ENCODE measurements at regions not wholly inside any gene's neighbourhood (a gene's known extent, or its start where the extent isn't known, plus 50 kb on each side); places are given as distances from the start of the nearest gene placed in this dataset.

DNA sequence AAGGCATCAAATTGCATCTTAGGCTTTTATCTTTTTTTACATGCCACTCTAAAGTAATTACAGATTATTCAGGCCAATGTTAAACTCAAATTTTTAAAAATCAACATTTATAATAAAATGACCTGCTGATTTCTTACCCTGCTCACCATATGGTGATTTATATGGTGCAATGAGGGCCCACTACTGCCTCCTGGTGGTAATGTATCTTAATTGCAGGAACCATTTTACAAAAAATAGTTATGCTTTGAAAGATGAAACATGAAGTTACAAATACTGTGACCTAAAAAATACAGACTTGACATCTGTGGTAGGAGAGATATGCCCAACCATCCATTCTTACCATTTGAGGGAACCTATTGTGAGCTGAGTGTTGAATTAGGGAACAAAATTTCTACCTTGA is 292.6 kb upstream of the TAS2R1 start:
- BruUV-seq (replicated peaks): no TSS peak
- FAIRE-seq: no peak
- Histone ChIP-seq H3K9me3 (ENCODE audit: low read length) (peaks cover 7% of the 10 kb centered on the region; the same call in 1 of the 2 replicates), H3K4me1 (ENCODE audit: insufficient read depth, low read length) (no peaks in the 10 kb centered on the region), H4K20me1 (ENCODE audit: insufficient read depth, low read length) (no peaks in the 10 kb centered on the region), H3K27ac (ENCODE audit: extremely low read length, insufficient read depth, low read length) (no peak overlapping the region), H2AFZ (ENCODE audit: low read length) (no peak overlapping the region), H3K4me3 (replicated peaks in 1 of 3; ENCODE audit: insufficient read depth in 1 of 3, low read depth in 2 of 3, low read length in 3 of 3) (no peak overlapping the region), H3K4me2 (ENCODE audit: low read depth, low read length) (no peak overlapping the region), H3K79me2 (ENCODE audit: insufficient read depth, low read length) (no peaks in the 10 kb centered on the region), H3K36me3 (replicated peaks in 1 of 2; ENCODE audit: control insufficient read depth in 1 of 2, insufficient read depth in 2 of 2, low read length in 2 of 2) (no peaks in the 10 kb centered on the region), H3K27me3 (ENCODE audit: control insufficient read depth in 1 of 2, insufficient read depth in 2 of 2, low read length in 2 of 2) (no peaks in the 10 kb centered on the region), H3K9ac (ENCODE audit: insufficient read depth, low read depth, low read length) (no peak overlapping the region)
- in situ Hi-C loops (cut with HindIII; ENCODE audit: extremely low pct_ligation_motif_present, low pct_unique_long_range_greater_than_20kb): no loop called here
- POLR2A ChIA-PET: no interaction called here
- intact Hi-C loops (cut with micrococcal nuclease; ENCODE audit: unreplicated experiment): no loop called here
- no peak for DNase-seq (ENCODE audit: low spot score)
- CTCF ChIA-PET (ENCODE audit: low intra/inter-chr PET ratio, low total read pairs): no interaction called here
- no peak for ATAC-seq
- no peak for TF ChIP-seq ZNF572 (CRISPR knock-in tag; IDR thresholded peaks at IDR 0.05)
- TF ChIP-seq KDM5B (CRISPR knock-in tag; IDR thresholded peaks at IDR 0.05; ENCODE audit: borderline replicate concordance): no peak
- no peak for TF ChIP-seq ZNF557 (CRISPR knock-in tag; IDR thresholded peaks at IDR 0.05)
- no peak for TF ChIP-seq SRSF9 (IDR thresholded peaks at IDR 0.05; ENCODE audit: borderline replicate concordance, insufficient read depth, low read depth, low read length, poor library complexity, severe bottlenecking)
- no peak for TF ChIP-seq BRCA1 (CRISPR knock-in tag; IDR thresholded peaks at IDR 0.05)
- no peak for TF ChIP-seq ZNF850 (CRISPR knock-in tag; conservative IDR thresholded peaks at IDR 0.05)
- TF ChIP-seq, protein P1, sequence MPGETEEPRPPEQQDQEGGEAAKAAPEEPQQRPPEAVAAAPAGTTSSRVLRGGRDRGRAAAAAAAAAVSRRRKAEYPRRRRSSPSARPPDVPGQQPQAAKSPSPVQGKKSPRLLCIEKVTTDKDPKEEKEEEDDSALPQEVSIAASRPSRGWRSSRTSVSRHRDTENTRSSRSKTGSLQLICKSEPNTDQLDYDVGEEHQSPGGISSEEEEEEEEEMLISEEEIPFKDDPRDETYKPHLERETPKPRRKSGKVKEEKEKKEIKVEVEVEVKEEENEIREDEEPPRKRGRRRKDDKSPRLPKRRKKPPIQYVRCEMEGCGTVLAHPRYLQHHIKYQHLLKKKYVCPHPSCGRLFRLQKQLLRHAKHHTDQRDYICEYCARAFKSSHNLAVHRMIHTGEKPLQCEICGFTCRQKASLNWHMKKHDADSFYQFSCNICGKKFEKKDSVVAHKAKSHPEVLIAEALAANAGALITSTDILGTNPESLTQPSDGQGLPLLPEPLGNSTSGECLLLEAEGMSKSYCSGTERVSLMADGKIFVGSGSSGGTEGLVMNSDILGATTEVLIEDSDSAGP (CRISPR knock-in tag; IDR thresholded peaks at IDR 0.05; ENCODE audit: borderline replicate concordance): no peak
- TF ChIP-seq ZNF589 (CRISPR knock-in tag; conservative IDR thresholded peaks at IDR 0.05): no peak
- no peak for TF ChIP-seq ZNF607 (CRISPR knock-in tag; IDR thresholded peaks at IDR 0.05; ENCODE audit: borderline replicate concordance)
- no peak for TF ChIP-seq SOX6 (IDR thresholded peaks at IDR 0.05)
- no peak for TF ChIP-seq SOX6 (CRISPR knock-in tag; IDR thresholded peaks at IDR 0.05)
- TF ChIP-seq, protein P2, sequence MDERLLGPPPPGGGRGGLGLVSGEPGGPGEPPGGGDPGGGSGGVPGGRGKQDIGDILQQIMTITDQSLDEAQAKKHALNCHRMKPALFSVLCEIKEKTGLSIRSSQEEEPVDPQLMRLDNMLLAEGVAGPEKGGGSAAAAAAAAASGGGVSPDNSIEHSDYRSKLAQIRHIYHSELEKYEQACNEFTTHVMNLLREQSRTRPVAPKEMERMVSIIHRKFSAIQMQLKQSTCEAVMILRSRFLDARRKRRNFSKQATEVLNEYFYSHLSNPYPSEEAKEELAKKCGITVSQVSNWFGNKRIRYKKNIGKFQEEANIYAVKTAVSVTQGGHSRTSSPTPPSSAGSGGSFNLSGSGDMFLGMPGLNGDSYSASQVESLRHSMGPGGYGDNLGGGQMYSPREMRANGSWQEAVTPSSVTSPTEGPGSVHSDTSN (CRISPR knock-in tag; IDR thresholded peaks at IDR 0.05): no peak
- TF ChIP-seq ZSCAN9 (CRISPR knock-in tag; IDR thresholded peaks at IDR 0.05; ENCODE audit: borderline replicate concordance): no peak
- TF ChIP-seq, protein P3, sequence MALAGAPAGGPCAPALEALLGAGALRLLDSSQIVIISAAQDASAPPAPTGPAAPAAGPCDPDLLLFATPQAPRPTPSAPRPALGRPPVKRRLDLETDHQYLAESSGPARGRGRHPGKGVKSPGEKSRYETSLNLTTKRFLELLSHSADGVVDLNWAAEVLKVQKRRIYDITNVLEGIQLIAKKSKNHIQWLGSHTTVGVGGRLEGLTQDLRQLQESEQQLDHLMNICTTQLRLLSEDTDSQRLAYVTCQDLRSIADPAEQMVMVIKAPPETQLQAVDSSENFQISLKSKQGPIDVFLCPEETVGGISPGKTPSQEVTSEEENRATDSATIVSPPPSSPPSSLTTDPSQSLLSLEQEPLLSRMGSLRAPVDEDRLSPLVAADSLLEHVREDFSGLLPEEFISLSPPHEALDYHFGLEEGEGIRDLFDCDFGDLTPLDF (CRISPR knock-in tag; IDR thresholded peaks at IDR 0.05): no peak
- TF ChIP-seq, protein P4, sequence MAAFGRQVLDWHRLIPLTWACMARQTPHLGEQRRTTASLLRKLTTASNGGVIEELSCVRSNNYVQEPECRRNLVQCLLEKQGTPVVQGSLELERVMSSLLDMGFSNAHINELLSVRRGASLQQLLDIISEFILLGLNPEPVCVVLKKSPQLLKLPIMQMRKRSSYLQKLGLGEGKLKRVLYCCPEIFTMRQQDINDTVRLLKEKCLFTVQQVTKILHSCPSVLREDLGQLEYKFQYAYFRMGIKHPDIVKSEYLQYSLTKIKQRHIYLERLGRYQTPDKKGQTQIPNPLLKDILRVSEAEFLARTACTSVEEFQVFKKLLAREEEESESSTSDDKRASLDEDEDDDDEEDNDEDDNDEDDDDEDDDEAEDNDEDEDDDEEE (CRISPR knock-in tag; IDR thresholded peaks at IDR 0.05): no peak
- TF ChIP-seq, protein P5, sequence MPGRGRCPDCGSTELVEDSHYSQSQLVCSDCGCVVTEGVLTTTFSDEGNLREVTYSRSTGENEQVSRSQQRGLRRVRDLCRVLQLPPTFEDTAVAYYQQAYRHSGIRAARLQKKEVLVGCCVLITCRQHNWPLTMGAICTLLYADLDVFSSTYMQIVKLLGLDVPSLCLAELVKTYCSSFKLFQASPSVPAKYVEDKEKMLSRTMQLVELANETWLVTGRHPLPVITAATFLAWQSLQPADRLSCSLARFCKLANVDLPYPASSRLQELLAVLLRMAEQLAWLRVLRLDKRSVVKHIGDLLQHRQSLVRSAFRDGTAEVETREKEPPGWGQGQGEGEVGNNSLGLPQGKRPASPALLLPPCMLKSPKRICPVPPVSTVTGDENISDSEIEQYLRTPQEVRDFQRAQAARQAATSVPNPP (CRISPR knock-in tag; IDR thresholded peaks at IDR 0.05): no peak
- TF ChIP-seq ZNF616 (CRISPR knock-in tag; IDR thresholded peaks at IDR 0.05; ENCODE audit: low read depth): no peak
- TF ChIP-seq, protein P6, sequence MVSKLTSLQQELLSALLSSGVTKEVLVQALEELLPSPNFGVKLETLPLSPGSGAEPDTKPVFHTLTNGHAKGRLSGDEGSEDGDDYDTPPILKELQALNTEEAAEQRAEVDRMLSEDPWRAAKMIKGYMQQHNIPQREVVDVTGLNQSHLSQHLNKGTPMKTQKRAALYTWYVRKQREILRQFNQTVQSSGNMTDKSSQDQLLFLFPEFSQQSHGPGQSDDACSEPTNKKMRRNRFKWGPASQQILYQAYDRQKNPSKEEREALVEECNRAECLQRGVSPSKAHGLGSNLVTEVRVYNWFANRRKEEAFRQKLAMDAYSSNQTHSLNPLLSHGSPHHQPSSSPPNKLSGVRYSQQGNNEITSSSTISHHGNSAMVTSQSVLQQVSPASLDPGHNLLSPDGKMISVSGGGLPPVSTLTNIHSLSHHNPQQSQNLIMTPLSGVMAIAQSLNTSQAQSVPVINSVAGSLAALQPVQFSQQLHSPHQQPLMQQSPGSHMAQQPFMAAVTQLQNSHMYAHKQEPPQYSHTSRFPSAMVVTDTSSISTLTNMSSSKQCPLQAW (CRISPR knock-in tag; IDR thresholded peaks at IDR 0.05): no peak
- no peak for TF ChIP-seq CAMTA2 (CRISPR knock-in tag; IDR thresholded peaks at IDR 0.05; ENCODE audit: borderline replicate concordance)
